ENCODE measurements at regions not wholly inside any gene's neighbourhood (a gene's known extent, or its start where the extent isn't known, plus 50 kb on each side); places are given as distances from the start of the nearest gene placed in this dataset.

GRCh38 chr3:116905334-116905733 is 195.8 kb downstream of the TUSC7 start:
- TF ChIP-seq CTCF (conservative IDR thresholded peaks at IDR 0.05; ENCODE audit: low read depth in 2 of 2), result no peak
- no peak for TF ChIP-seq CREB1 (CRISPR knock-in tag; IDR thresholded peaks at IDR 0.05; ENCODE audit: low read depth)
- no peak for TF ChIP-seq POLR2AphosphoS5 (IDR thresholded peaks at IDR 0.05; ENCODE audit: low read depth)
- TF ChIP-seq JUNB (IDR thresholded peaks at IDR 0.05; ENCODE audit: unreplicated experiment), result no peak
- TF ChIP-seq EZH2 (IDR thresholded peaks at IDR 0.05; ENCODE audit: low read depth, unreplicated experiment), result no peak
- TF ChIP-seq EZH2phosphoT487 (IDR thresholded peaks at IDR 0.05; ENCODE audit: unreplicated experiment), result no peak
- TF ChIP-seq ZNF114 (CRISPR knock-in tag; IDR thresholded peaks at IDR 0.05), result no peak
- no peak for TF ChIP-seq ZNF331 (CRISPR knock-in tag; IDR thresholded peaks at IDR 0.05; ENCODE audit: low read depth)
- TF ChIP-seq REST (IDR thresholded peaks at IDR 0.05; ENCODE audit: unreplicated experiment), result no peak
- no peak for TF ChIP-seq ETS1 (IDR thresholded peaks at IDR 0.05)
- TF ChIP-seq STAT1 (IDR thresholded peaks at IDR 0.05; ENCODE audit: unreplicated experiment), result no peak
- TF ChIP-seq ZNF462 (CRISPR knock-in tag; IDR thresholded peaks at IDR 0.05), result no peak
- TF ChIP-seq NANOG (IDR thresholded peaks at IDR 0.05; ENCODE audit: borderline replicate concordance), result no peak

All from GM23338 (cell line).